NK-92 treated with Interleukin-12 subunit alpha and Interleukin-12 subunit beta, amount 100 ng/mL, for 24 hours (cell line): ENCODE measurements at regions not wholly inside any gene's neighbourhood (a gene's known extent, or its start where the extent isn't known, plus 50 kb on each side); places are given as distances from the start of the nearest gene placed in this dataset.

Experiments
- DNase-seq: peaks from one replicate; lab custom pipeline; 2025; lab: John Stamatoyannopoulos, UW

DNA sequence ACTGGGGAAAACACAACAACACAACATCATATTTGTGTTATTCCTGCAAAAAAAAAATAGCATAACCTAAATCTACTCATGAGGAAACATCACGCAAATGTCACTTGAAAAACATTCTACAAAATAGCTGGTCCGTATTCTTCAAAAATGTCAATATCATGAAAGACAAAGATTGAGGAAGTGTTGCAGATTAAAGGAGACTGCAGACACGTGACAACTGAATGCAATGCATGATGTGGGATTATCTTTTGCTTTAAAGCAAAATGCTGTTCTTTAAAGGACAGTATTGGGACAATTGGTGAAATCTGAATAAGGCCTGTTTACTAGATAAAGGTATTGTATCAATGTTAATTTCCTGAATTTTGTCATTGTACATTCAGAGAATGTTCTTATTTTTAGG is 157.7 kb downstream of the SMIM20 start:
- no peak for DNase-seq

GRCh38 chr4:26073886-26074560 is 160.0 kb downstream of the SMIM20 start:
- no peak for DNase-seq

GRCh38 chr4:26074712-26075430 is 160.9 kb downstream of the SMIM20 start:
- no peak for DNase-seq

- DNase-seq = no peak
Observed at GRCh38 chr4:26075583-26075982, 161.6 kb downstream of the SMIM20 start.

GRCh38 chr4:26076000-26076587 is 162.1 kb downstream of the SMIM20 start:
- peak; percentile 62 for DNase-seq

DNA sequence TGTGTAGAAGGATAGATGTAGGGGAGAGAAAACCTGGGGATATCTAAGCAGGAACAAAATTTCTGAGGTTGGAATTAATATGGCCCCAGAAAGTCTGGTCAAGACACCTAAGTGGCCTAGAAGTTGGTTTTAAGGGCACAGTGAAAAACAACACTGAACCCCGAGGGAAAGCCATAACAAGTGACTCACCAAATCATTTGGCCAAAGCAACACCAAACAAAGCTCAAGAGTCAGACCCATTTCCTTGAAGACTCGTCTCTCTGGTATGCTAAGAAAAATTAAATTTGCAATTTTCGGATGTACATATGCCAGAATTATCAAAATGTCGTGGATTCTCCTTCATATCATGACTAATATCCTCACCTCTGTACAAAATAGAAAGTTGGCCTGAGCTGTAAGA is 162.9 kb downstream of the SMIM20 start:
- DNase-seq = no peak

GRCh38 chr4:26077756-26078155 is 163.7 kb downstream of the SMIM20 start:
- DNase-seq = no peak

DNA sequence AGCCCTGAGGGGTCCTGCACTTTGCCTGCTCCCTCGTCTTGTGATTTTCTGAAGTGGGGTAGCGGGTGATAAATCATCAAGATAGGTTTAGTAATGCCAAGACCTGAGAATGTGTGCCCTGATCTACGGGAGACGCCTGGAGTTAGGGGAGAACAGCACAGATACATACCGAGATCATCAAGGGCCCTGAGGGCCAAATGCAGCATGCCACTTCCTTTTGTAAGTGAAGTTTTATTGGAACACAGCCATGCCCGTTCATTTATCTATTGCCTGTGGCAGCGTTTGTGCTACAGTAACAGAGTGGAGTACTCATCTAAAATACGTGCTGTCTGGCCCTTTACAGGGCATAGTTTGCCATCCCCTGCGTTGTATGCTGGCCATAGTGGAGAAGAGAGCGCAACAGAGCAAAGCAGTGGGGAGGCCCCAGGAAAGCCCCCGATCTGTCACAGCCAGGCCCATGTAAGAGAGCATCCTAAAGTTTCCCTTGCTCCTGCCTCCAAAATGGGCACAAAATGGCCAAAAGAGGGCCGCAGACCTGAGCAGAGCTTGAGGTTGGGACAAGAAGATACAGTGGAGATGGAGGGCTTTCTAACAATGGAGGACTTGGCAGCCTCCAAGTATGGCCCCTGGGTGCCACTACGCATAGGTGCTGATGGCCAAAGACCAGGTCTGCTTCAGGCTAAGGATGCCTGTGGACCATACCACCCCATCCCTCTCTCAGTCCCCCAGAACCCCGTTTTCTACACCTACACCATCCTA is 167.0 kb downstream of the SMIM20 start:
- no peak for DNase-seq

GRCh38 chr4:26081795-26082498 is 167.9 kb downstream of the SMIM20 start:
- no peak for DNase-seq

DNA sequence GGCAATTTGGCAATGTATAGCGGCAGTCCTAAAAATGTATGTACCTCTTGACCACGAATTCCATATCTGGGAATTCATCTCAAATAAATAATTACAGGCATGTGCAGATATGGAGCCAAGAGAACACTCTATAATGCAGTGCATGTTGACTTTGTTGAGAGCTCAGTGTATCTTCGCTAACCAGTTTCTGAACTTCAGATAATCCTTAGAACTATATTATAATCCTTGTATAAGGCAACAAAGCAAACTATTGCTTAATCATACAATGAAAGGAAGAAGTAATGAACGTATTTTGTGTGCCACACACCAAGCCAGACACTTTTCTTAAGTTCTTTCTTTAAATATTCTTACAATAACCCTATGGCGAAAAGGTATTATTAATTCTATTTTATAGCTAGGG is 168.5 kb downstream of the SMIM20 start:
- no peak for DNase-seq

- DNase-seq = no peak
Observed at GRCh38 chr4:26083987-26084386, 170.0 kb downstream of the SMIM20 start.

DNA sequence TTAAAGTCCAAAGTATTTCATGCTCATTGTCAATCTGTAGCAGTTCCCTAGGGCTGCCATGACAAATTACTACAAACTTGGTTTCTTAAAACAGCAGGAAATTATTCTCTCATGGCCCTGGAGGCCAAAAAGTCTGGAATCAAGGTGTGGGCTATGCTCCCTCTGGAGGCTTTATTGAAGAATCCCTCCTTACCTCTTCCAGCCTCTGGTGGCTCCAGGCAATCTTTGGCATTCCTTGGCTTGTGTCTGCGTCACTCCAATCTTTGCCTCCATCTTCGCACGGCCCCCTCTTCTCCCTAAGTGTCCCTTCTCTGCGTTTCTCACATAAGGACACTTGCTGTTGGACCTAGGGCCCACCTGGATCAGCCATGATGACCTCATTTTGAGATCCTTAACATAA is 170.4 kb downstream of the SMIM20 start:
- no peak for DNase-seq

GRCh38 chr4:26085551-26085950 is 171.5 kb downstream of the SMIM20 start:
- no peak for DNase-seq

GRCh38 chr4:26086621-26087441 is 172.8 kb downstream of the SMIM20 start:
- DNase-seq = no peak

DNA sequence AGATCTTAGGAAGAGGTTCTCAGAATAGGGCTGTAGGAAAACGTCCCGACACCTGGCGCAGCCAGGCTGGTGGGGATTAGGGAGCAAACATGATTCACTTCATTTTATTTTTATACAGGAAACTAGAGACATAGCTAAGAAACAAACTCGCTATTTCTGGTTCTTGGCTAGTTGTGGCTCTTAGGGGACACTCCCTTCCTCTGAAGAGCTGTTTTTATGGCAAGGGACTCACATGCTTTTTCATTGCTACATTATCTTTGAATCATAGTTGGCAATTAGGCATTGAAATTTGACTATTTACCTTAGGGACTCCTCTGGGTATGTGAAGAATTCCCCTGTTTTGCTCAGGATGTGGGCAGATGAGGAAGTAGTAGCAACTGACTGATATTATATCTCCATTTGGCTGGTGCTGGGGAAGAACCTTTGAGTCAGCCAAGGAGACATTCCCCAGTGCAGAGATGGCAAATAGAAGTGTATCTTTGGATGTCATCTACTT is 174.5 kb downstream of the SMIM20 start:
- no peak for DNase-seq

DNA sequence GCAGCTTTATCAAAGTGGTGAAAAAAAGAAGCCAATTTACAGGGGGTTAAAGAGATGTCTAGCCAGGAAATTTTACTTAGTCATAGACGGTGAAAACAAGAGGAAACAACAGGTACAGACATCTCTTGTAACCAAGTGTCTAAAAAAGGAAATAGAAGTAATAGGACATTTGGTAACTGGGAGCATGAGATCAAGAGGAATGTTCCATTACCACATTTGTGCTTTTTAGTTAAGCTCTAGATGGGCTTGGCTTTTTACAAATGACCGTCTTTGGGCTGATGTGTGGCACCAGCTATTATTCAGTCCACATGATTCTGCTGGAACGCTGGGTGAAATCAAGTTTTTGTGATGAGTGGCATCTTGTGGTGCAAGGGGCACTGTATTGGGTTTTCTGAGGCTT is 179.5 kb downstream of the SMIM20 start:
- DNase-seq = no peak

DNA sequence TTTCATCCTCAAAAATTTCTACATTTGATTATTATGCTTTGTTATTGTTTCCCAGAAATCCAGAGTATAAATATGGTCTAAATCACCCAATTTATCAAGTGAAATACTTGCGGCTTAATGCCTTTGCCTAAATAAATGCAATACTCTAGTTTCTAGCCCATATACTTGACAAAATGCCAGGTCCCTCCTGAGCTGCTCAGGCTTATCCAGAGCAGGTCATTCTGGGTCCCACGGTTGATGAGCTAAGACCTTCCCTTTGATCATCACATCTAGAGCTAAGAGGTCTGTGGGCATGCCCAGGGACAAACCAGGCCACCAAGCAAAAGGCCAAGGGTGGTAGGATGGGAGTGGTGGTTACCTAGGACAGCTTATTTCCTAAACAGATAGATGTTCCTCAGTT is 180.1 kb downstream of the SMIM20 start:
- no peak for DNase-seq

- DNase-seq = no peak
Observed at GRCh38 chr4:26094911-26095310, 180.9 kb downstream of the SMIM20 start.

DNA sequence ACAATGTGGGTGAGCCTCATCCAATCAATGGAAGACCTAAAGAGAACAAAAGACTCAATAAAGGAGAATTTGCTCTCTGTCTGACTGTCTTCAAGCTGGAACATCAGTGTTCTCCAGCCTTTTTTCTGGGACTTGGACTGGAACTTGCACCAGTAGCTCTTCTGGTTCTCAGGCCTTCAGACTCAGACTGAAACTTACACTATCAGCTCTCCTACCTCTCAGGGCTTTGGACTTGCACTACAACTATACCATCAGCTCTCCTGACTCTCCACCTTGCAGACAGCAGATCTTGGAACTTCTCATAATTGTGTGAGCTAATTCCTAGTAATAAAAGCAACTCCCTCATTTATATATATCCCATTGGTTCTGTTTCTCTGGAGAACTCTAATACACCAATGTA is 185.9 kb downstream of the SMIM20 start:
- no peak for DNase-seq

- no peak for DNase-seq
Observed at GRCh38 chr4:26101011-26101410, 187.0 kb downstream of the SMIM20 start.
